ENCODE measurements at regions not wholly inside any gene's neighbourhood (a gene's known extent, or its start where the extent isn't known, plus 50 kb on each side); places are given as distances from the start of the nearest gene placed in this dataset.
"Not testable (repeated sequence)": the region's sequence is repeated elsewhere in the genome, so short reads cannot be mapped to it uniquely, and the experiment has no call there.

DNA sequence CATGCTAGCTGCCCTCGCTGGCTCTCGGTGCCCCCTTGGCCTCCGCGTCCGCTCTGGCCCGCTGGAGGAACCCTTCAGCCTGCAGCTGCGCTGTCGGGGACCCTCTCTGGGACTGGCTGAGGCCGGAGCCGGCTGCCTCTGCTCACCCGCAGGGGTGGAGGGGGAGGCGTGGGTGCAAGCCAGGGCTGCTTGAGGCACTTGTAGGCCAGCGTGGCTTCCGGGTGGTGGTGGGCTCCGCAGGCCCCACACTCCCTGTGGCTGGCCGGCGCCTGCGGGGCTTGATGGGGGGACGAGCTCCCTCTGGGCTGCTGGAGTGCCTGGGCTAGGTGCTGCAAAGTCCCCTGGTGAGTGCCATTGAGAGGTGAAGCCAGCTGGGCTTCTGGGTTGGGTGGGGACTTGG lies 429.6 kb downstream of the LRRC70 start:
- intact Hi-C loops (cut with micrococcal nuclease), result no loop called here

DNA sequence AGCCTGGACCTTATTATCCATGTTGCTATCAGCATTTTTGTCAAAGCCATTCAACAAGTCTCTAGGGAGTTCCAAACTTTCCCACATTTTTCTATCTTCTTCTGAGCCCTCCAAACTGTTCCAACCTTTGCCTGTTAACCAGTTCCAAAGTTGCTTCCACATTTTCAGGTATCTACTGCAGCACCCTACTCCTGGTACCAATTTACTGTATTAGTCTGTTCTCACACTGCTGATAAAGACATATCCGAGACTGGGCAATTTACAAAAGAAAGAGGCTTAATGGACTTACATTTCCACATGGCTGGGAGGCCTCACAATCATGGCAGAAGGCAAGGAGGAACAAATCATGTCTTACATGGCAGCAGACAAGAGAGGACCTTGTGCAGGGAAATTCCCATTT lies 416.2 kb downstream of the LRRC70 start:
- intact Hi-C loops (cut with micrococcal nuclease), result not testable (repeated sequence)

DNA sequence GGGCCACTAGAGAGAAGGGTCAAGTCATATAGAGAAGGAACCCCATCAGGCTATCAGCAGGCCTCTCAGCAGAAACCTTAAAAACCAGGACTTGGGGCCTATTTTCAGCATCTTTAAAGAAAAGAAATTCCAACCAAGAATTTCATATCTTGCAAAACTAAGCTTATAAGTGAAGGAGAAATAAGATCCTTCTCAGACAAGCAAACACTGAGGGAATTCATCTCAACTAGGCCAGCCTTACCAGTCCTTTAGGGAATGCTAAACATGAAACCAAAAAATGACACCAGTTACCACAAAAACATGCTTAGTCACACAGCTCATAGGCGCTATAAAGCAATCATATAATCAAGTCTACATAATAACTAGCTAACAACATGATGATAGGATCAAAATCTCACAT lies 407.1 kb downstream of the LRRC70 start:
- intact Hi-C loops (cut with micrococcal nuclease), result no loop called here

DNA sequence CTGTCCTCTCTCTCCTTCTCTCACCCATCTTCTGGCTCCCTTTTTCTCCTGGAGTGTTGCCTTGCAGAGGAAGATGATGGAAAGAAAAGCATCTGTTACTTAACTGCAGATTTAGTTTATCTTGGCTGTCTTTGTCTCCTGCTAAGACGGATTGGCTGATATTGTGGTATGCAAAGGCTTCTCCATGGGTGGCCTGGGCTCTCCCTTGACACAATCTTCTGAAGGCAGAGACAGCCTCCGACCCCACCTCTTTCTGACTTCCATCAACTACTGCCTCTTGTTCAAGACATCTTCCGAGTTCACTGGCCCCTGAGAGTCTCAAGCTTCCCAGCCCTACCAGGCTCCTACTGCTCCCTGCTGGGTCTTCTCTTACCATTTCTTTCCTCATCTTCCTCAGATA lies 403.7 kb downstream of the LRRC70 start:
- intact Hi-C loops (cut with micrococcal nuclease), result no loop called here

DNA sequence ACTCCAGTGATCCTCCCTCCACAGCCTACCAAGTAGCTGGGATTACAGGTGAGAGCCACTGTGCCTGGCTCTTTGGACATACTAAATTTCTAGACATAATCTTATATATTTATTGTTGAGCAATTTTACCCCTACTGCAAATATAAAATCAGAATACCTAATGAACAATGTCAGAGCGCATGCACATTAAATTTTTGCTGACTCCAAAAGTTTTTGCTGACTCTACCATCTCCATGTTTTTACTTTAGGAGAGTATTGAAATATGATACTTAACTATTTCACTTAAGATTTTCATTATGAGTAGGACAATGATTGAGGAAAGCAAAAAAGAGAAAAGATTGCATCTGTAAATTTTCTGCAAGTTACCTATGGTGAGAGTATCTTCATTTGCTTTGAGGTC lies 402.3 kb downstream of the LRRC70 start:
- intact Hi-C loops (cut with micrococcal nuclease), result no loop called here

DNA sequence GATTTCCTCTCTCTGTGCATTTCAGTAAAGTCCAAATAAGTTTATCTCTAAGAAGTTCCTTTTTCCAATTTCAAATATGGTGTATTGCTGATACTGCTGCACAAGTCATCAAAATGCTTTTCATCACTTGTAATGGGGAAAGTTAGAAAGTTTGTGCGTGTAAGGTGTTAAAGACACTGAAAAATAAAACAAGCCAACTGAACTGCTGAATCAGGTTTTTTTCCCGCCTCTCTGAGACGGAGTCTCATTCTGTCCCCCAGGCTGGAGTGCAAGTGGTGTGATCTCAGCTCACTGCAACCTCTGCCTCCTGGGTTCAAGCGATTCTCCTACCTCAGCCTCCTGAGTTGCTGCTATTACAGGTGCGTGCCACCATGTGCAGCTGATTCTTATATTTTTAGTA lies 400.9 kb downstream of the LRRC70 start:
- intact Hi-C loops (cut with micrococcal nuclease), result no loop called here

DNA sequence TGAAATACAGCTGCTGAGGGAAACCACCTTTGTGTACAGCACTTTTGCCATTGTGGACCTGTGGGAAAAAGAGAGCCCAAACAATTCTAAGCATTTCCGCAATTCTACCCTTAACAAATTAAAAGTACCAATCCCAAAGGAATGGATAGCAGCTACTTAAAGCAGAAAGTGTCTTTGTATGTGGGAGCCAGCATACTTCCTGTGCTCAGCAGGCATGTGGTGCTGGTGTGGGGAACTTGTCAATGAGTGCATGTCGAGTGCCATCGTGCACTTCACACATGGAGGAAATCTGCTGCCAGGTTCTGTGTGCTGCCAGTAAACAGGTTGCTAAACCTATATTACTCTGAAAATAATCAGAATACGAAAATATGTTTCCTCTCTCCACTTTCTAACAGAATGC lies 399.0 kb downstream of the LRRC70 start:
- intact Hi-C loops (cut with micrococcal nuclease), result no loop called here

DNA sequence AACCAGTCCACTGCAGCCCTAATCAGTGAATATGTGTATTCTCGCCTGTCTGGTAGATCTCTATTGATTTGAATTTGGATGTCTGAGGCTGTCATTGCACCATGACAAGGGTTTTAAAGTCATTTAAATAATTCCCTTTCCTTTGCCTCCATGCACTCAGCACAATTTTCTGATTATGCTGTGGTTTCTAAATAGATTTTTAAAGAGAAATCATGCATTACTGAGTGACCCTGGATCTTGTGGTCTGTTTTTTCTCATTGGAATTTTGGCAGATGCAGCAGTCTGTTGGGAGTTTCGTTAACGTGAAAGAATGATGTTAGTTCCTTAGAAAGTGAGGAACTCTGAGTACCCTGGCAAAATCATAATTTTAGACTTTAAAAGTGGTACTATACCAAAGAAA lies 396.0 kb downstream of the LRRC70 start:
- intact Hi-C loops (cut with micrococcal nuclease), result no loop called here

DNA sequence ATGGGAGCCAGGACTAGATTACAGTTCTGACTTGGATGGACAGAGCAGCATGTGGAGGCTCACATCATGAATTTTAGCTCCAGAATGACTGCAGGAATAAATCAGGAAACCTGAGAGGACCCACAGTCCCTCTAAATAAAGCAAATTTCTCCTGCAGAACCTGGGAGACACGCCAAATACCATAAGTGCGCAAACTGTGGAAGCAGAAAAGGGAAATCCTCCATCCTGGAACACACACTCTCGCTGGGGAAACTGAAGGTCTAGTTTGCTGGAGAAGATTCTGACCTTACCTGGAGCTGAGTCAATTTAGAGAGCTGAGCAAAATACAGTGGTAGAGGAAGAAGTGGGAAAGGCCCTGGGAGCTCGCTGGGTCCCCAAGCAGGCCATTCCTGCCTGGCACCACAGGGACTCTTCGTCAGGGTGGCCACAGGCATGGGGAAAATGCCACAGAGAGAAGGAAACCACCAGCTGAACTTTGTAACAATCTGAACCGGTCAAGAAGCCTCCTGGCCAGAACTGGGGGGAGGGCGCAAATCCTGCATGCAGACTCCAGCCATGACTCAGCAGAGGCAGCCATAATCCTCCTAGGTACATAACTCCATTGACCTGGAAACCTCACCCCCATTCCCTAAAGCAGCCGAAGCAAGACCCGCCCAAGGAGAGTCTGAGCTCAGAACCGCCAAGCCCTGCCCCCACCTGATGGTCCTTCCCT lies 390.9 kb downstream of the LRRC70 start:
- intact Hi-C loops (cut with micrococcal nuclease), result no loop called here

DNA sequence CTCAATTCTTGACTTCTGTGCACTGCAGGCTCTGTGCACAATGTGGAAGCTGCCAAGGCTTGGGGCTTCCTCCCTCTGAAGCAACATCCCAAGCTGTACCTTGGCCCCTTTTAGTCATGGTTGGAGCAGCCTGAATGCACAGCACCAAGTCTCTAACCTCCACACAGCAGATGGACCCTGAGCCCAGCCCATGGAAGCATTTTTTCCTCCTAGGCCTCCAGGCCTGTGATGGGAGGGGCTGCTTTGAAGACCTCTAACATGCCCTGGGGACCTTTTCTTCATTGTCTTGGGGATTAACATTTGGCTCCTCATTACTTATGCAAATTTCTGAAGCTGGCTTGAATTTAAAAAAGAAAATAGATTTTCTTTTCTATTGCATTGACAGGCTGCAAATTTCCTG lies 385.8 kb downstream of the LRRC70 start:
- intact Hi-C loops (cut with micrococcal nuclease), result no loop called here

DNA sequence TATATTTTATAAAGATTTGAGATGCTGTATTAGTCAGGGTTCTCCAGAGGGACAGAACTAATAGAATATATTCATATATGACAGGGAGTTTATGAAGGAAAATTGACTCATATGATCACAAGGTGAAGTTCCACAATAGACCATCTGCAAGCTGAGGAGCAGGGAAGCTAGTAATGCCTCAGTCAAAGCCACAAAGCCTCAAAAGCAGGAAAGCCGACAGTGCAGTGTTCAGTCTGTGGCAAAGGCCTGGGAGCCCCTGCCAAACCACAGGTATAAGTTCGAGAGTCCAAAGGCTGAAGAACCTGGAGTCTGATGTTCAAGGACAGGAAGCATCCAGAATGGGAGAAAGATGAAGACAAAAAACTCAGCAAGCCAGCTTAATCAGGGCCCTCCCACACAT lies 382.2 kb downstream of the LRRC70 start:
- intact Hi-C loops (cut with micrococcal nuclease), result no loop called here

DNA sequence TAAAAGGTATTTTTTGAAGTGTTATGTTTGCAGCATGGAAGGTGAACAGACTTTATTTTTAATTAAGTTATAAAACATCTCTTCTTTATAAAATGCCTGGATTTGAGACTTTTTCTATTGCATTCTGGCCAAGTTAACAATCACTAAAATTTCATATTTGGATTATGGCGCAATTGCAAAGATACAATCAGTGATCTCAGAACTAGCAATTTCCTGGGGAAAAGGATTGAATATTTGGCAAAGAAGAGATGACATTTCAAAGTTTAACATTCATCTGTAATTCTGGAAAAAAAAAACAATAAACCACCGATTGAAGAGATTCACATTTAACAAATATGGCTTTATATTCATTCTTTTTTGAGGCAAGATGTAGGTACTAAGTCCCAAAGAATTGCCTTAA lies 378.0 kb downstream of the LRRC70 start:
- intact Hi-C loops (cut with micrococcal nuclease), result no loop called here

DNA sequence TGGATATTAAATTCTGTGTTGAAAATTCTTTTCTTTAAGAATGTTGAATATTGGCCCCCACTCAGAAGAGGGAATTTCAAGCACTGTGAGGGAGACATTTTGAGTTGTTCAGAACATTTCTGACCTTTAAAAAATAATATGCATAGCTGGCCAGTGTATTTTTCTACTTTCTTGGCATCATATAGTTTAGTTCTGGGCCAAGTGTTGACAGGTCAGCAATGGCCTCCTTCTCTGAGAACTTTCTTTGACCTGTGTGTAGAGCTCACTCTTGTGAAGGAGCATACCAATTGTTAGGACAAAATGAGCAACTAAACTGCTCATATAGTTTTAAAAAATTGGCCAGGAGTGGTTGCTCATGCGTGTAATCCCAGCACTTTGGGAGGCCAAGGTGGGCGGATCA lies 376.0 kb downstream of the LRRC70 start:
- intact Hi-C loops (cut with micrococcal nuclease), result no loop called here

DNA sequence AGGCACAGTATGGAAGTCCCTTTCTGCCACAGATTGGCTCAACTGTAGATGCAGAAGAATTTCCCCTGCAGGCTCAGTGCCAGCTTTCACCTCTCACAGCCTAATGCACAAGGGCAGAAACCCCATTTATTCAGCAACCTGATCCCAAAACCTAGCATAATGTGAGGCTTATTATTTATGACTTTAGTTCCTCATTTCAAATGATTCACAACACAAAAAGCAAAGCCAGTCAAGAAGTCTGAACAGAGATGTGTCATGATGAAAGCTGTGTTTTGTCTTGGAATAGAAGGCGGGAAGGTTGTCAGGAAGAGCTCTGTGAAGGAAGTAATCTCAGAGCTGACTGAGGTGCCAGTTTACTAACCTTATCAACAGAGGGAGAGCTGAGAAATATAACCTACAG lies 369.7 kb downstream of the LRRC70 start:
- intact Hi-C loops (cut with micrococcal nuclease), result no loop called here

DNA sequence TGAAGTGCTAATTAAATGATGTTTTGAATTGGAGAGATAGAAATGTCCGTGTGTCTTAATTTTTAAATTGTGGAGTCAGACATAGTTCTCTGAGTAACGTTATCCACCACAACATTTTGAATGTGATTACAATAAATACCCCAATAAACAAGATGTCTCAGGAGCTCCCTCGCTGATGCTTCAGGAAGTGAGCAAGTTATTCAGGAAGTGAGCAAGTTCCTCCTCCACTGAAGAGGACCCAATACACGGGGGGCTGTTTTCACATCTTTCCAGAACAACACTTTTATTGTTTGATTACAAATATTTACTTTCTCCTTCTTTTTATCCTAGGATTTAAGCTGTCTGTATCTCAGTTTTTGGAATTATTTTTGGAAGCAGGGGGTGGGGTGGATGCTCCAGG lies 363.8 kb downstream of the LRRC70 start:
- intact Hi-C loops (cut with micrococcal nuclease), result no loop called here

DNA sequence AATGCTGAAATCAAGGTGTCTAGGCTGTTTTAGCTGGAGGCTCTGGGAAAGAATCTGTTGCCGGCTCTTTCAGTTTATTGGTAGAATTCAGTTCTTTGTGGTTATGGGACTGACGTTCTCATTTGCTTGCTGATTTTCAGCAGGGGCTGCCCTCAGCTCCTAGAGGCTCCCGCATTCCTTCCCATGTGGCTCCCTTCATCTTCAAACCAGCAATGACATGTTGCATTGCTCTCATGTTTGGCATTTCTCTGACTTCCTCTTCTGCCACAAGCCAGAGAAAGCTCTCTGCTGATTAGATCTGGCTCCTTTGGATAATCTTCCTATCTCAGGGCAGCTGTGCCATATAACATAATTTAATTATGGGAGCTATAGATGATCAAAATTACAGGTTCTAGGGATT lies 360.3 kb downstream of the LRRC70 start:
- intact Hi-C loops (cut with micrococcal nuclease), result no loop called here

DNA sequence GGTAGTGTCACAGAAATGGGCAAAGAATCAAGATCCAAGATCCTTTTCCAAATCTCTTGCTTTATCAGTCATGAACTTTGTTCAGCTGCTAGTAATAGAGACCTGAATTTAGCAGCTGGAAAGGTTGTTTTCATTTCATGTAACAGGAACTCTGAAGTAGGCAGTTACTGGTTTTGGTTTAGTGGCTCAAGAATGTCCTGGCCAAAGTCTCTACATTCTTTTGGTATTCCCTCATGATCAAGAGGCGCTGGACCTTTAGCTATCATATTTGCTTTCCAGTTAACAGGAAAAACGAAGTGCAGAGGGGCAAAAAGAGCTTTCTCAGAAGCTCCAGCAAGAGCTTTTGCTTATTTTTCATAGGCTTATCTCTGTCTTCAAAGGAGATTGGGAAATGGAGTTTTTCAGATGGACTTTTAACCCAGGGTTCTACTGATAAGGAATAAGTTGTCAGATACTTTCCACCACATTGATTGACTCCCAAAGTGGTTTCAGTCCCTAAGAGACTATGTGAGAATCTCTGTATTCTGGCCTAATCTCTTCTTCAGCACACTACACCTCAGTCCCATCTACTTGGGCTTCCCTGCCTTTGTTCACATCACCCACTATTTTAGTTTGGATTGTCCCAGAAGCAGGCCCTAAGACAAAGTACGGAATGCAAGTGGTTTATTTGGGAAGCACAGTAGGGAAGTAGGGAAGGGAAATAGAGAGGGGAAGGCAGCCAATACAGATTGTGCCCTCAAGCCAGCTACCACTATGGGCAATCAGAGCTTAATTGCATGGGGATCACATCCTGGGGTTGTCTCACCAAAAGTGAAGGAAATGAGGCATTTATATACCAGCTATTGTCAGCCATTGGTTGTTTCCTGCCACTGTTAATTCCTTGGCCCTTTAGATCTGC lies 359.3 kb downstream of the LRRC70 start:
- intact Hi-C loops (cut with micrococcal nuclease), result no loop called here

DNA sequence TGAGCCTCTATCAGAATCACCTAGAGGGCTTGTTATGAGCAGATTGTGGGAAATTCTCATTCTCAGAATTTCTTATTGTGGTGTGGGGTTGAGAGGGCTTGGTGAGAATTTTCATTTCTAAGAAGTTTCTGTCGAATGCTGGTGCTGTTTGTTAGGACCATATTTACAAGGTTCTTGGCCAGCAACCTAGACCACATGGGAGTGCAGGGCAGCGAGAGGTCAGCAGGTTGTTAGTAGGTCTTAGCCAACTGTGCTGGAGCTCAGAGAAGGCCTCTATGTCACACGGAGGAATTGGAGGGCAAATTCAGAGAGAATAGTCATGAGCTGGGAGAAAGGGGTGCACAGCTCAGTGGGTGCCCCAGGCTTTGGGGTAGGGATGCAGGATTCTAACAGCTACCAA lies 357.0 kb downstream of the LRRC70 start:
- intact Hi-C loops (cut with micrococcal nuclease), result no loop called here

DNA sequence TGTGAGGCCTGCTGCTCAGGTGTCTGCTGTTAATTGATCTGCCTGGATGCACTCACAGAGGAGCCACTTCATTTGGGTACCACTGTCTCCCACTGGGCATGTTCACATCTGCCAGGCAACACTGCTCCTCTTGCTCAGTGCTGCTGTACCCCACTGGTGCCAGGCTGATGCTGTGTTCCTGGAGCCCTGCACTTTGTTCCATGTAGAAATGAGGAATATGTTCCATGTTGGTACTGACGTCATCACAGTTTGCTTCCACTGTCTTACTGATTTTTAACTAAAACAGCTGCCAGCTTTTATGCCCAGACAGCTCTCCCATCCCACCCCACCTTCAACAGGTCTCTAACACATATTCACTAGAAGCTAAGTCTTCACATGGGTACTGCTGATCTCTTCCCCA lies 355.7 kb downstream of the LRRC70 start:
- intact Hi-C loops (cut with micrococcal nuclease), result no loop called here

DNA sequence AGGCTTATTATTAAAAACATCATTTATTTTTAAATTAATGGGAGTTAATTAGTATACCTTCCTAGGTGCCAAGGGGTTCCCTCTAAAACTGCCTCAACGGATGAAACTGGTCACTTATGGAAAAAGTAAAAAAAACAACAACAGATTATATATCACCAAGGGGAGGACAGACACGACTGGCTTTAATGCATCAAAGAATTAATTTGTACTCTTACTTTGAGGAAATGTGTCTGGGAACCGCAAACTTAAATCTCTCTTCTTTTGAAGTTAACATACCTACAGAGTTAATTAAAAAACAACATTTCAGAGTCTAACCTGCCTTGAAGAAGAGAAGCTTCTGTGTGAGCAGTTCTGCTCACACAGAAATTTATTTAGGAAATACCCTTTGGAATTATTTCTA lies 354.6 kb downstream of the LRRC70 start:
- intact Hi-C loops (cut with micrococcal nuclease), result no loop called here

DNA sequence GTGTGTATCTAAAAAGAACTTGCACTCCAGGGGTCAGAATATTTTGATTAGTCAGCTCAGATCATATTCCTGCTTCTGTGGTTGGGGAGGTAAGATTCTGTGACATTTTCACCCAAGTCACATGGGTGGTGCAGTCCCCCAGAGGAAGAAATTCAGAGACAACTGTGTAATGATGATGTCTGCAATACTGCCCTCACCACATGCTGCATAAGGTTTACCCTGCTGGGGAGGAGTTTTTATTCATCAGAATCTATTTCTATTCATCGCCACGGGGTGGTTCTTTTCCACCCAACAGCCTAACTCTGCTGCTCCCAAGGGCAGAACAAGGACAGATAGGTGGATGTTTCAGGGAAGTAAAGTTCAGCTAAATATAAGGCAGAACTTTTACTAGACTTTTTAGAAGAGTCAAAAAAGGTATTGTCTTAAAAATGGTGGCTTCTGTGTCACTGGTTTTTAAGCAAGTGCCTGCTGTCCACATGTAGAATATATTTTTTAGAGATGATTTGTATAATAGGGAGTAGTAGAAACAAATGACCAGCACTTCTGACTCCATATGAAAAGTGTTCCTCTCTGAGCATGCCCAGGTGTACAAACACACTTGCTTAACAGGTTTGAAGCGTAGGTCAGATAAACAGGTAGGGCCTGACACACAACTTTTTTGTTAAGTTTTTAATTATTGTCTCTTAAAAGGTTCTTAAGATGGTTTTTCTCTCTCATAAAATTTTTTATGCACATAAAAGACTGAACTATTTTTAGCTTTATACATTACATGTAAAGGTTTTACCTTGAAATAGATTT lies 352.7 kb downstream of the LRRC70 start:
- intact Hi-C loops (cut with micrococcal nuclease), result no loop called here

DNA sequence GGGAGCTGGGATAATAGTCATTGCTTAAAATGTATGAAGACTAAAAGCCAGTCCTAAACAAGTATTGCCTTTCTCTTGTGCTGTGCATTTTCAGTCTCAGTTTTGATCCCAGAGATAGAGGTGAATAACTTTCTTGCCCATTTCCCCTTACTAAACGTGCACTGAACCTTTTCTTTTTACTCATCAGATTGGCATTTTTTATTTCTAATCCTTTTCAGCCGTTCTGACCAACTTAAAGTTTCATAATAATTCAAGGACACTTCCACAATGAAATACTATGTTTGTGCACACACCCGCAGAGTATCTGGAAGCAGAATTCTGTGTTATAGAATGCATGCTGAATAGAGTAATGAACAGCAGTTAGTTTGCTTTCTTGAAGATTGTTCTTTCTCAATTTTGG lies 343.6 kb downstream of the LRRC70 start:
- intact Hi-C loops (cut with micrococcal nuclease), result no loop called here
